NCI-H2227 (cell line): ENCODE measurements at regions not wholly inside any gene's neighbourhood (a gene's known extent, or its start where the extent isn't known, plus 50 kb on each side); places are given as distances from the start of the nearest gene placed in this dataset.
"Not testable (repeated sequence)": the region's sequence is repeated elsewhere in the genome, so short reads cannot be mapped to it uniquely, and the experiment has no call there.

Experiments
- DNase-seq: peaks from one replicate; lab custom pipeline; 2025; ENCODE audit not compliant: unreplicated experiment; lab: John Stamatoyannopoulos, UW

GRCh38 chr7:56222866-56223265 lies 106.6 kb upstream of the NUPR2 start:
- no peak for DNase-seq

- DNase-seq, result no peak
Measured at GRCh38 chr7:56219017-56219416, 102.8 kb upstream of the NUPR2 start.

- no peak for DNase-seq
Measured at GRCh38 chr7:56218510-56218909, 102.3 kb upstream of the NUPR2 start.

GRCh38 chr7:56213574-56213973 lies 97.4 kb upstream of the NUPR2 start:
- DNase-seq, result no peak

GRCh38 chr7:56206420-56206819 lies 90.2 kb upstream of the NUPR2 start:
- DNase-seq, result no peak

GRCh38 chr7:56199639-56200038 lies 83.4 kb upstream of the NUPR2 start:
- no peak for DNase-seq

- DNase-seq, result not testable (repeated sequence)
Measured at GRCh38 chr7:56196195-56196594, 80.0 kb upstream of the NUPR2 start.

GRCh38 chr7:56188823-56189346 lies 72.7 kb upstream of the NUPR2 start:
- no peak for DNase-seq

GRCh38 chr7:56188376-56188775 lies 72.2 kb upstream of the NUPR2 start:
- DNase-seq, result no peak

- no peak for DNase-seq
Measured at GRCh38 chr7:56181010-56181409, 64.8 kb upstream of the NUPR2 start.

GRCh38 chr7:56175771-56176170 lies 59.6 kb upstream of the NUPR2 start:
- DNase-seq, result no peak

GRCh38 chr7:56174875-56175760 lies 58.9 kb upstream of the NUPR2 start:
- no peak for DNase-seq

- DNase-seq, result no peak
Measured at GRCh38 chr7:56174346-56174874, 58.2 kb upstream of the NUPR2 start.
